ENCODE measurements at regions not wholly inside any gene's neighbourhood (a gene's known extent, or its start where the extent isn't known, plus 50 kb on each side); places are given as distances from the start of the nearest gene placed in this dataset.

GRCh38 chr18:27493182-27493581 is 308.1 kb upstream of the CHST9 start:
- 71 to 80% methylated on average over 4 of the region's 4 CpGs for WGBS, 2 donors (ENCODE audit: low coverage in 1 of 2)
- TF ChIP-seq POLR2AphosphoS5 (IDR thresholded peaks at IDR 0.05) = no peak
- TF ChIP-seq POLR2A (IDR thresholded peaks at IDR 0.05) = no peak
- no peak for TF ChIP-seq CTCF (IDR thresholded peaks at IDR 0.05)
- H3K4me3 ChIP-seq = no peak overlapping the region
- H3K9me3 ChIP-seq = no peaks in the 10 kb centered on the region
- no peaks in the 10 kb centered on the region for H3K4me1 ChIP-seq
- peaks cover 8% of the 10 kb centered on the region for H3K27me3 ChIP-seq
- H3K27ac ChIP-seq = no peak overlapping the region
- H3K36me3 ChIP-seq = no peaks in the 10 kb centered on the region
- no peak for ATAC-seq

GRCh38 chr18:27491772-27492171 is 306.7 kb upstream of the CHST9 start:
- no peaks in the 10 kb centered on the region for H3K36me3 ChIP-seq
- peaks cover 8% of the 10 kb centered on the region for H3K27me3 ChIP-seq
- no peaks in the 10 kb centered on the region for H3K9me3 ChIP-seq
- TF ChIP-seq CTCF (IDR thresholded peaks at IDR 0.05) (no peak), EP300 (IDR thresholded peaks at IDR 0.05) (no peak), POLR2A (IDR thresholded peaks at IDR 0.05) (no peak), POLR2AphosphoS5 (IDR thresholded peaks at IDR 0.05) (no peak)
- no peak for ATAC-seq
- no peak overlapping the region for H3K27ac ChIP-seq
- H3K4me3 ChIP-seq = no peak overlapping the region
- H3K4me1 ChIP-seq = no peaks in the 10 kb centered on the region
- 22 to 33% methylated on average over 2 of the region's 2 CpGs for WGBS, 2 donors (ENCODE audit: low coverage in 1 of 2)

- no peaks in the 10 kb centered on the region for H3K9me3 ChIP-seq
- no peak overlapping the region for H3K4me3 ChIP-seq
- 69 to 72% methylated on average over 4 of the region's 4 CpGs for WGBS, 2 donors (ENCODE audit: low coverage in 1 of 2)
- no peaks in the 10 kb centered on the region for H3K4me1 ChIP-seq
- no peaks in the 10 kb centered on the region for H3K36me3 ChIP-seq
- no peak overlapping the region for H3K27ac ChIP-seq
- TF ChIP-seq POLR2A (IDR thresholded peaks at IDR 0.05) = no peak
- TF ChIP-seq EP300 (IDR thresholded peaks at IDR 0.05) = no peak
- TF ChIP-seq CTCF (IDR thresholded peaks at IDR 0.05) = no peak
- TF ChIP-seq POLR2AphosphoS5 (IDR thresholded peaks at IDR 0.05) = no peak
- no peaks in the 10 kb centered on the region for H3K27me3 ChIP-seq
- ATAC-seq = no peak
Measured at GRCh38 chr18:27483276-27483675, 298.2 kb upstream of the CHST9 start.

GRCh38 chr18:27478459-27478858 is 293.4 kb upstream of the CHST9 start:
- Histone ChIP-seq H3K9me3 (no peaks in the 10 kb centered on the region), H3K4me1 (no peaks in the 10 kb centered on the region), H3K4me3 (no peak overlapping the region), H3K36me3 (no peaks in the 10 kb centered on the region), H3K27ac (no peak overlapping the region), H3K27me3 (no peaks in the 10 kb centered on the region)
- WGBS, 2 donors (ENCODE audit: low coverage in 1 of 2) = 0% methylated on average over 1 of the region's 1 CpG
- ATAC-seq = no peak
- TF ChIP-seq EP300 (IDR thresholded peaks at IDR 0.05) (no peak), CTCF (IDR thresholded peaks at IDR 0.05) (no peak), POLR2AphosphoS5 (IDR thresholded peaks at IDR 0.05) (no peak), POLR2A (IDR thresholded peaks at IDR 0.05) (no peak)

GRCh38 chr18:27473318-27473717 is 288.2 kb upstream of the CHST9 start:
- no peak overlapping the region for H3K27ac ChIP-seq
- no peak for ATAC-seq

More at GRCh38 chr18:27473318-27473717, 288.2 kb upstream of the CHST9 start:
- 64 to 68% methylated on average over 4 to 6 of the region's 6 CpGs for WGBS, 2 donors (ENCODE audit: low coverage in 1 of 2)
- no peaks in the 10 kb centered on the region for H3K9me3 ChIP-seq
- H3K36me3 ChIP-seq = no peaks in the 10 kb centered on the region
- no peak overlapping the region for H3K4me3 ChIP-seq
- no peaks in the 10 kb centered on the region for H3K27me3 ChIP-seq
- H3K4me1 ChIP-seq = no peaks in the 10 kb centered on the region
- TF ChIP-seq POLR2A (IDR thresholded peaks at IDR 0.05) (no peak), CTCF (IDR thresholded peaks at IDR 0.05) (no peak), EP300 (IDR thresholded peaks at IDR 0.05) (no peak), POLR2AphosphoS5 (IDR thresholded peaks at IDR 0.05) (no peak)
